22Rv1 (cell line): ENCODE measurements at regions not wholly inside any gene's neighbourhood (a gene's known extent, or its start where the extent isn't known, plus 50 kb on each side); places are given as distances from the start of the nearest gene placed in this dataset.

Source experiments
- CTCF ChIP-seq: fragments of 450-650 bp; IDR thresholded peaks from 2 replicates; pipeline ENCODE4 v1.5.1; 2017; ENCODE audit warnings: mild to moderate bottlenecking
- ZFX ChIP-seq: fragments of 450-650 bp; IDR thresholded peaks from 2 replicates; pipeline ENCODE4 v1.6.1; 2017; ENCODE audit warnings: antibody characterized with exemption, borderline replicate concordance

GRCh38 chr7:23969443-23969842 lies 259.4 kb downstream of the STK31 start:
- TF ChIP-seq CTCF (no peak), ZFX (no peak)
